ENCODE measurements at regions not wholly inside any gene's neighbourhood (a gene's known extent, or its start where the extent isn't known, plus 50 kb on each side); places are given as distances from the start of the nearest gene placed in this dataset.
"Not testable (repeated sequence)": the region's sequence is repeated elsewhere in the genome, so short reads cannot be mapped to it uniquely, and the experiment has no call there.

- no peak for DNase-seq (ENCODE audit: low read depth in 2 of 2)
Observed at GRCh38 chr4:58368221-58368620, 1258.0 kb upstream of the IGFBP7 start.

- DNase-seq (ENCODE audit: low read depth in 2 of 2) = no peak
Observed at GRCh38 chr4:58360354-58361133, 1250.4 kb upstream of the IGFBP7 start.

- no peak for DNase-seq (ENCODE audit: low read depth in 2 of 2)
Observed at GRCh38 chr4:58359590-58359989, 1249.4 kb upstream of the IGFBP7 start.

- no peak for DNase-seq (ENCODE audit: low read depth in 2 of 2)
Observed at GRCh38 chr4:58357947-58358346, 1247.8 kb upstream of the IGFBP7 start.

- DNase-seq (ENCODE audit: low read depth in 2 of 2) = no peak
Observed at GRCh38 chr4:58325070-58325469, 1214.9 kb upstream of the IGFBP7 start.

- DNase-seq (ENCODE audit: low read depth in 2 of 2) = no peak
Observed at GRCh38 chr4:58313444-58313843, 1203.3 kb upstream of the IGFBP7 start.

GRCh38 chr4:58303456-58303855, 1193.3 kb upstream of the IGFBP7 start:
- no peak for DNase-seq (ENCODE audit: low read depth in 2 of 2)

- DNase-seq (ENCODE audit: low read depth in 2 of 2) = no peak
Observed at GRCh38 chr4:58301376-58301999, 1191.3 kb upstream of the IGFBP7 start.

- DNase-seq (ENCODE audit: low read depth in 2 of 2) = no peak
Observed at GRCh38 chr4:58286335-58286734, 1176.2 kb upstream of the IGFBP7 start.

- not testable (repeated sequence) for DNase-seq (ENCODE audit: low read depth in 2 of 2)
Observed at GRCh38 chr4:58280928-58281327, 1170.7 kb upstream of the IGFBP7 start.

GRCh38 chr4:58275856-58276255, 1165.7 kb upstream of the IGFBP7 start:
- DNase-seq (ENCODE audit: low read depth in 2 of 2) = no peak

GRCh38 chr4:58274553-58274952, 1164.4 kb upstream of the IGFBP7 start:
- no peak for DNase-seq (ENCODE audit: low read depth in 2 of 2)

GRCh38 chr4:58272311-58272710, 1162.1 kb upstream of the IGFBP7 start:
- no peak for DNase-seq (ENCODE audit: low read depth in 2 of 2)

- DNase-seq (ENCODE audit: low read depth in 2 of 2) = no peak
Observed at GRCh38 chr4:58265734-58266133, 1155.5 kb upstream of the IGFBP7 start.

- no peak for DNase-seq (ENCODE audit: low read depth in 2 of 2)
Observed at GRCh38 chr4:58261526-58261925, 1151.3 kb upstream of the IGFBP7 start.

- no peak for DNase-seq (ENCODE audit: low read depth in 2 of 2)
Observed at GRCh38 chr4:58254291-58254690, 1144.1 kb upstream of the IGFBP7 start.

- no peak for DNase-seq (ENCODE audit: low read depth in 2 of 2)
Observed at GRCh38 chr4:58252656-58253055, 1142.5 kb upstream of the IGFBP7 start.

GRCh38 chr4:58247792-58248191, 1137.6 kb upstream of the IGFBP7 start:
- DNase-seq (ENCODE audit: low read depth in 2 of 2) = no peak

- no peak for DNase-seq (ENCODE audit: low read depth in 2 of 2)
Observed at GRCh38 chr4:58225460-58225859, 1115.3 kb upstream of the IGFBP7 start.

GRCh38 chr4:58219179-58219578, 1109.0 kb upstream of the IGFBP7 start:
- no peak for DNase-seq (ENCODE audit: low read depth in 2 of 2)

GRCh38 chr4:58216461-58216860, 1106.3 kb upstream of the IGFBP7 start:
- DNase-seq (ENCODE audit: low read depth in 2 of 2) = no peak

- DNase-seq (ENCODE audit: low read depth in 2 of 2) = no peak
Observed at GRCh38 chr4:58214376-58214775, 1104.2 kb upstream of the IGFBP7 start.

- DNase-seq (ENCODE audit: low read depth in 2 of 2) = no peak
Observed at GRCh38 chr4:58209551-58209950, 1099.4 kb upstream of the IGFBP7 start.

GRCh38 chr4:58209001-58209400, 1098.8 kb upstream of the IGFBP7 start:
- no peak for DNase-seq (ENCODE audit: low read depth in 2 of 2)

Data from activated CD8-positive, alpha-beta memory T cell treated with anti-CD3 and anti-CD28 coated beads for 4 hours (primary cell).